ENCODE measurements at regions not wholly inside any gene's neighbourhood (a gene's known extent, or its start where the extent isn't known, plus 50 kb on each side); places are given as distances from the start of the nearest gene placed in this dataset.

GRCh38 chr2:128563348-128563687, 244.7 kb upstream of the HS6ST1 start:
- TF ChIP-seq, protein P1, sequence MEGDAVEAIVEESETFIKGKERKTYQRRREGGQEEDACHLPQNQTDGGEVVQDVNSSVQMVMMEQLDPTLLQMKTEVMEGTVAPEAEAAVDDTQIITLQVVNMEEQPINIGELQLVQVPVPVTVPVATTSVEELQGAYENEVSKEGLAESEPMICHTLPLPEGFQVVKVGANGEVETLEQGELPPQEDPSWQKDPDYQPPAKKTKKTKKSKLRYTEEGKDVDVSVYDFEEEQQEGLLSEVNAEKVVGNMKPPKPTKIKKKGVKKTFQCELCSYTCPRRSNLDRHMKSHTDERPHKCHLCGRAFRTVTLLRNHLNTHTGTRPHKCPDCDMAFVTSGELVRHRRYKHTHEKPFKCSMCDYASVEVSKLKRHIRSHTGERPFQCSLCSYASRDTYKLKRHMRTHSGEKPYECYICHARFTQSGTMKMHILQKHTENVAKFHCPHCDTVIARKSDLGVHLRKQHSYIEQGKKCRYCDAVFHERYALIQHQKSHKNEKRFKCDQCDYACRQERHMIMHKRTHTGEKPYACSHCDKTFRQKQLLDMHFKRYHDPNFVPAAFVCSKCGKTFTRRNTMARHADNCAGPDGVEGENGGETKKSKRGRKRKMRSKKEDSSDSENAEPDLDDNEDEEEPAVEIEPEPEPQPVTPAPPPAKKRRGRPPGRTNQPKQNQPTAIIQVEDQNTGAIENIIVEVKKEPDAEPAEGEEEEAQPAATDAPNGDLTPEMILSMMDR (IDR thresholded peaks at IDR 0.05; ENCODE audit: low read depth, low read length) = no peak
- TF ChIP-seq EZH2phosphoT487 (IDR thresholded peaks at IDR 0.05; ENCODE audit: low read depth) = no peak
